CD14-positive monocyte (primary cell): ENCODE measurements at regions not wholly inside any gene's neighbourhood (a gene's known extent, or its start where the extent isn't known, plus 50 kb on each side); places are given as distances from the start of the nearest gene placed in this dataset.

Source experiments
- DNase-seq, 3 donors: peaks; one replicate each; pipeline ENCODE4 v3.0.0-alpha.2; 2011 to 2022
- H2AFZ ChIP-seq: 2 replicates; pipeline ENCODE4 v1.6.0; 2012; ENCODE audit warnings: mild to moderate bottlenecking, low read depth, low read length, inconsistent platforms; ENCODE audit not compliant: insufficient read depth, poor library complexity, severe bottlenecking
- H3K27ac ChIP-seq, 2 donors: 1 replicate in 1 of 2; 2 replicates in 1 of 2; pipeline ENCODE4 v1.5.1; 2012 to 2013; ENCODE audit warnings: low read length in 2 of 2, control low read depth in 1 of 2, inconsistent platforms in 1 of 2, low read depth in 1 of 2, mild to moderate bottlenecking in 1 of 2
- H3K27me3 ChIP-seq, 2 donors: one replicate each; pipeline versions ENCODE4 v1.6.0 to v1.6.1; 2011 to 2013; ENCODE audit warnings: low read length in 2 of 2; ENCODE audit not compliant: control insufficient read depth in 2 of 2, insufficient read depth in 2 of 2
- H3K36me3 ChIP-seq, 2 donors: replicated peaks in 1 of 2; 1 replicate in 1 of 2; 2 replicates in 1 of 2; pipeline versions ENCODE4 v1.5.1 to v1.6.1; 2012 to 2013; ENCODE audit warnings: low read length in 2 of 2, control low read depth in 1 of 2, inconsistent platforms in 1 of 2, mild to moderate bottlenecking in 1 of 2; ENCODE audit not compliant: insufficient read depth in 2 of 2, control insufficient read depth in 1 of 2
- H3K4me1 ChIP-seq, 2 donors: 1 replicate in 1 of 2; 2 replicates in 1 of 2; pipeline versions ENCODE4 v1.5.1 to v1.6.1; 2012 to 2013; ENCODE audit warnings: low read length in 2 of 2, control low read depth in 1 of 2, inconsistent platforms in 1 of 2, mild to moderate bottlenecking in 1 of 2, moderate library complexity in 1 of 2; ENCODE audit not compliant: insufficient read depth in 2 of 2, control insufficient read depth in 1 of 2
- H3K4me2 ChIP-seq: replicated peaks from 2 replicates; pipeline ENCODE3; 2012; ENCODE audit warnings: low read length, moderate library complexity, mild to moderate bottlenecking; ENCODE audit not compliant: poor library complexity, severe bottlenecking; ENCODE audit errors: extremely low read depth
- H3K4me3 ChIP-seq, 3 experiments: fragments of 200-600 bp in 1 of 3; sonication (generic) in 1 of 3; replicated peaks in 1 of 3; 1 replicate in 2 of 3; 2 replicates in 1 of 3; pipeline ENCODE4 v1.5.1; 2011 to 2013; ENCODE audit warnings: low read length in 3 of 3, mild to moderate bottlenecking in 3 of 3, control low read depth in 2 of 3, low read depth in 2 of 3, inconsistent platforms in 1 of 3, moderate library complexity in 1 of 3
- H3K79me2 ChIP-seq: 2 replicates; pipeline ENCODE4 v1.6.0; 2012; ENCODE audit warnings: mild to moderate bottlenecking, control low read depth, inconsistent platforms, low read length, moderate library complexity; ENCODE audit not compliant: insufficient read depth
- H3K9ac ChIP-seq: 2 replicates; pipeline ENCODE4 v1.6.0; 2017; ENCODE audit warnings: low read length, mild to moderate bottlenecking; ENCODE audit not compliant: insufficient read depth, poor library complexity, severe bottlenecking
- H3K9me3 ChIP-seq, 2 donors: replicated peaks in 1 of 2; 1 replicate in 1 of 2; 2 replicates in 1 of 2; pipeline versions ENCODE4 v1.5.1 to v1.6.1; 2012 to 2013; ENCODE audit warnings: low read length in 2 of 2, control low read depth in 1 of 2; ENCODE audit not compliant: control insufficient read depth in 1 of 2, insufficient read depth in 1 of 2
- H4K20me1 ChIP-seq: 2 replicates; pipeline ENCODE4 v1.6.0; 2012; ENCODE audit warnings: mild to moderate bottlenecking, low read length, control low read depth, moderate library complexity; ENCODE audit not compliant: insufficient read depth
- H3K27ac Mint-ChIP-seq, 7 donors: one replicate each; pipeline ENCODE4 v1.8.0; 2020; ENCODE audit warnings: mild to moderate bottlenecking in 7 of 7, mixed read lengths in 7 of 7, moderate library complexity in 6 of 7, inconsistent platforms in 2 of 7
- H3K27me3 Mint-ChIP-seq, 3 donors: one replicate each; pipeline ENCODE4 v1.8.0; 2021 to 2022; ENCODE audit warnings: low read depth in 3 of 3, mild to moderate bottlenecking in 3 of 3, mixed read lengths in 3 of 3, moderate library complexity in 3 of 3, inconsistent platforms in 1 of 3
- H3K36me3 Mint-ChIP-seq, 2 donors: one replicate each; pipeline ENCODE4 v1.8.0; 2020; ENCODE audit warnings: mixed read lengths in 2 of 2, inconsistent platforms in 1 of 2, mild to moderate bottlenecking in 1 of 2
- H3K4me1 Mint-ChIP-seq: one replicate; pipeline ENCODE4 v1.8.0; 2020; ENCODE audit warnings: mild to moderate bottlenecking, mixed read lengths
- H3K4me3 Mint-ChIP-seq, 2 donors: one replicate each; pipeline ENCODE4 v1.8.0; 2020; ENCODE audit warnings: mild to moderate bottlenecking in 2 of 2, mixed read lengths in 2 of 2, moderate library complexity in 1 of 2
- H3K9me3 Mint-ChIP-seq, 7 donors: one replicate each; pipeline ENCODE4 v1.8.0; 2020 to 2022; ENCODE audit warnings: mixed read lengths in 7 of 7, mild to moderate bottlenecking in 6 of 7, moderate library complexity in 6 of 7, inconsistent platforms in 2 of 7
- intact Hi-C, 2 donors: fragments of 100-400 bp; cut with micrococcal nuclease; formaldehyde crosslinking; loops; one replicate each; pipeline versions ENCODE4 v1.15.0 to v1.15.1; 2023
- TF ChIP-seq, protein P1 (sequence below): fragments of 200-600 bp; IDR thresholded peaks from one replicate; pipeline ENCODE4 v1.8.0; 2022; ENCODE audit warnings: antibody characterized with exemption, mild to moderate bottlenecking

DNA sequence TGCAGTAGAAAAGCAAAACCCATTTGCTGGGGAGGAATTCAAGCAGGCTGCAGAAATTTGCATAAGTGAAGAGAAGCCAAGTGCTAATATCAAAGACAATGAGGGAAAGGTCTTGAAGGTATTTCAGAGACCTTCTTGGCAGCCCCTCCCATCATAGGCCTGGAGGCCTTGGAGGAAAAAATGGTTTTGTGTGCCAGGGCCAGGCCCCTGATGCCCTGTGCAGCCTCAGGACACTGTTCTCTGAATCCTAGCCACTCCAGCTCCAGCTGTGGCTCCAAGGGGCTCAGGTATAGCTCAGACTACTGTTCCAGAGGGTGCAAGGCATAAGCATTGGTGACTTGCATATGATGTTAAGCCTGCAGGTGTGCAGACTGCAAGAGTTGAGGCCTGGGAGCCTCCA lies 463.2 kb upstream of the ATXN8OS start:
- Histone ChIP-seq H3K27ac (no peak overlapping the region), H4K20me1 (no peaks in the 10 kb centered on the region), H3K4me2 (no peak overlapping the region), H3K4me1 (no peaks in the 10 kb centered on the region), H2AFZ (no peak overlapping the region), H3K36me3 (no peaks in the 10 kb centered on the region), H3K27me3 (no peaks in the 10 kb centered on the region), H3K9me3 (peaks cover 8 to 21% of the 10 kb centered on the region in 2 donors), H3K4me3 (no peak overlapping the region), H3K9ac (no peak overlapping the region), H3K79me2 (no peaks in the 10 kb centered on the region)
- TF ChIP-seq, protein P1, sequence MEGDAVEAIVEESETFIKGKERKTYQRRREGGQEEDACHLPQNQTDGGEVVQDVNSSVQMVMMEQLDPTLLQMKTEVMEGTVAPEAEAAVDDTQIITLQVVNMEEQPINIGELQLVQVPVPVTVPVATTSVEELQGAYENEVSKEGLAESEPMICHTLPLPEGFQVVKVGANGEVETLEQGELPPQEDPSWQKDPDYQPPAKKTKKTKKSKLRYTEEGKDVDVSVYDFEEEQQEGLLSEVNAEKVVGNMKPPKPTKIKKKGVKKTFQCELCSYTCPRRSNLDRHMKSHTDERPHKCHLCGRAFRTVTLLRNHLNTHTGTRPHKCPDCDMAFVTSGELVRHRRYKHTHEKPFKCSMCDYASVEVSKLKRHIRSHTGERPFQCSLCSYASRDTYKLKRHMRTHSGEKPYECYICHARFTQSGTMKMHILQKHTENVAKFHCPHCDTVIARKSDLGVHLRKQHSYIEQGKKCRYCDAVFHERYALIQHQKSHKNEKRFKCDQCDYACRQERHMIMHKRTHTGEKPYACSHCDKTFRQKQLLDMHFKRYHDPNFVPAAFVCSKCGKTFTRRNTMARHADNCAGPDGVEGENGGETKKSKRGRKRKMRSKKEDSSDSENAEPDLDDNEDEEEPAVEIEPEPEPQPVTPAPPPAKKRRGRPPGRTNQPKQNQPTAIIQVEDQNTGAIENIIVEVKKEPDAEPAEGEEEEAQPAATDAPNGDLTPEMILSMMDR: no peak
- Mint-ChIP-seq H3K36me3 (no peaks in the 10 kb centered on the region), H3K27me3 (no peaks in the 10 kb centered on the region), H3K4me3 (no peak overlapping the region), H3K9me3 (peaks cover 0 to 16% (median 6%) of the 10 kb centered on the region in 7 donors), H3K4me1 (no peaks in the 10 kb centered on the region), H3K27ac (no peak overlapping the region)
- intact Hi-C loops: no loop called here
- no peak for DNase-seq

DNA sequence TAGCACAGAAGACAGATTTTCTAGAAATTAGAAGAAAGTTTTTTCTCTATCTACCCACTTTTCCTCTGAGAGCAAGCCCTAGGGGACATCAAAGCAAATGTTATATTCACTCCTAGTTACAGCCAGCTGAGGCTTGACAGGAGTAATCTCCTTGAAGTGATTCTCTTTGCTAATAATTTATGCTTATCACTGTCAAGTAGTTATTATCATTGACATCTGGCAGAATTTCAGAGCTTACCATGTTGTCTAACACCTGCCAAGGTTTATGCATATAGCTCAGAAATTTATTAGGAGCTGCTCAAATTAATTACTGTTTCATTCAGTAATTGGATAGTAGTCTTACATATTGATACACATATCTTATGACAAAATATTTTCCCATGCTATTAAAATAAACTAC lies 465.9 kb upstream of the ATXN8OS start:
- Histone ChIP-seq H3K4me2 (no peak overlapping the region), H3K36me3 (no peaks in the 10 kb centered on the region), H4K20me1 (no peaks in the 10 kb centered on the region), H3K27ac (no peak overlapping the region), H3K79me2 (no peaks in the 10 kb centered on the region), H3K27me3 (no peaks in the 10 kb centered on the region), H3K4me3 (no peak overlapping the region), H3K4me1 (no peaks in the 10 kb centered on the region), H2AFZ (no peak overlapping the region), H3K9ac (no peak overlapping the region), H3K9me3 (peaks cover 20 to 34% of the 10 kb centered on the region in 2 donors)
- Mint-ChIP-seq H3K27me3 (no peaks in the 10 kb centered on the region), H3K4me1 (no peaks in the 10 kb centered on the region), H3K4me3 (no peak overlapping the region), H3K36me3 (no peaks in the 10 kb centered on the region), H3K27ac (no peak overlapping the region), H3K9me3 (peaks cover 6 to 27% (median 16%) of the 10 kb centered on the region in 7 donors)
- DNase-seq: no peak
- intact Hi-C loops: no loop called here
- TF ChIP-seq, protein P1: no peak
